ENCODE measurements at regions not wholly inside any gene's neighbourhood (a gene's known extent, or its start where the extent isn't known, plus 50 kb on each side); places are given as distances from the start of the nearest gene placed in this dataset.

GRCh38 chr7:46115410-46115809, 194.3 kb upstream of the IGFBP3 start:
- Mint-ChIP-seq H3K9me3 (no peaks in the 10 kb centered on the region), H3K36me3 (ENCODE audit: low read depth) (no peaks in the 10 kb centered on the region), H3K4me3 (no peak overlapping the region), H3K27me3 (ENCODE audit: insufficient read depth) (no peaks in the 10 kb centered on the region; the same call in 1 of the 2 replicates), H3K27ac (no peak overlapping the region), H3K4me1 (ENCODE audit: low read depth) (peaks cover 11% of the 10 kb centered on the region)
- TF ChIP-seq CTCF (IDR thresholded peaks at IDR 0.05), result no peak
- no peak for DNase-seq

GRCh38 chr7:46109437-46109836, 188.4 kb upstream of the IGFBP3 start:
- Mint-ChIP-seq H3K27ac (no peak overlapping the region), H3K9me3 (no peaks in the 10 kb centered on the region), H3K27me3 (ENCODE audit: insufficient read depth) (peaks cover 3% of the 10 kb centered on the region; the same call in 1 of the 2 replicates), H3K4me1 (ENCODE audit: low read depth) (no peaks in the 10 kb centered on the region), H3K4me3 (no peak overlapping the region), H3K36me3 (ENCODE audit: low read depth) (no peaks in the 10 kb centered on the region)
- DNase-seq, result no peak
- TF ChIP-seq CTCF (IDR thresholded peaks at IDR 0.05), result no peak

GRCh38 chr7:46108272-46108671, 187.2 kb upstream of the IGFBP3 start:
- H3K4me1 Mint-ChIP-seq (ENCODE audit: low read depth), result no peaks in the 10 kb centered on the region; the same call in 1 of the 2 replicates
- no peak overlapping the region for H3K4me3 Mint-ChIP-seq
- no peak for DNase-seq
- peaks cover 3% of the 10 kb centered on the region; the same call in 1 of the 2 replicates for H3K27me3 Mint-ChIP-seq (ENCODE audit: insufficient read depth)
- H3K36me3 Mint-ChIP-seq (ENCODE audit: low read depth), result no peaks in the 10 kb centered on the region
- H3K27ac Mint-ChIP-seq, result no peak overlapping the region
- TF ChIP-seq CTCF (IDR thresholded peaks at IDR 0.05), result no peak
- H3K9me3 Mint-ChIP-seq, result no peaks in the 10 kb centered on the region

- DNase-seq, result no peak
- TF ChIP-seq CTCF (IDR thresholded peaks at IDR 0.05), result no peak
- no peaks in the 10 kb centered on the region for H3K9me3 Mint-ChIP-seq
- no peak overlapping the region for H3K4me3 Mint-ChIP-seq
- peaks cover 3% of the 10 kb centered on the region; the same call in 1 of the 2 replicates for H3K27me3 Mint-ChIP-seq (ENCODE audit: insufficient read depth)
- H3K36me3 Mint-ChIP-seq (ENCODE audit: low read depth), result no peaks in the 10 kb centered on the region
- no peaks in the 10 kb centered on the region; the same call in 1 of the 2 replicates for H3K4me1 Mint-ChIP-seq (ENCODE audit: low read depth)
- no peak overlapping the region for H3K27ac Mint-ChIP-seq
These were observed 186.6 kb upstream of the IGFBP3 start for GRCh38 chr7:46107610-46108217.

DNA sequence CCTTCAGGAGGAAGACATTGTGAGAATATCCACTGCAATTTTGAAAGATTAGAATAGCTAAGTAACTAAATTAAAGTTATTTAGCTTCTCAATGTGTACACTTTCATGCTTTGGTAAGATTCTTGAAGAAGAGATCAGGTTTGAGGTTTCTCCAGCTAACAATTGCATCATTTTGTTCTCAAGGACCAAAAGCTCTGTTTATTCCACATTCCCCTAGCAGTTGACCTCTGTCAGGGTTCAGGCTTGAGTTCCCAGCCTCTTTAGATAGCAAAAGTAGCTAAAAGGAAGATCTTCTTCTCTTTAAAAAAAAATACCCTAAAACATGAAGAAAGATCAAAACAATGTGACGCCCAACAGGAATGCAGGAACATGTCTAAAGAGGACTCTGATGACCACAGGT, 179.4 kb upstream of the IGFBP3 start:
- Mint-ChIP-seq H3K36me3 (ENCODE audit: low read depth) (no peaks in the 10 kb centered on the region), H3K9me3 (no peaks in the 10 kb centered on the region)
- DNase-seq, result no peak

More for the DNA sequence above, 179.4 kb upstream of the IGFBP3 start:
- Mint-ChIP-seq H3K27ac (no peak overlapping the region), H3K27me3 (ENCODE audit: insufficient read depth) (no peaks in the 10 kb centered on the region), H3K4me1 (ENCODE audit: low read depth) (peaks cover 15% of the 10 kb centered on the region), H3K4me3 (no peak overlapping the region)
- TF ChIP-seq CTCF (IDR thresholded peaks at IDR 0.05), result no peak
